T-helper 17 cell (primary cell): ENCODE measurements at regions not wholly inside any gene's neighbourhood (a gene's known extent, or its start where the extent isn't known, plus 50 kb on each side); places are given as distances from the start of the nearest gene placed in this dataset.
"Not testable (repeated sequence)": the region's sequence is repeated elsewhere in the genome, so short reads cannot be mapped to it uniquely, and the experiment has no call there.

Source experiments
- ATAC-seq: fragments of 150-1000 bp; cut with Tn5 transposase; 2 replicates; pipeline ENCODE4 v1.10.0; 2021; ENCODE audit warnings: mild to moderate bottlenecking, moderate library complexity
- DNase-seq, 3 donors: peaks; one replicate each; pipeline versions ENCODE4 v3.0.0 to v3.0.0-alpha.2; 2020 to 2021
- H3K9me3 ChIP-seq: one replicate; pipeline ENCODE4 v1.7.0; 2013; ENCODE audit warnings: low read length, mild to moderate bottlenecking; ENCODE audit not compliant: control insufficient read depth, poor library complexity, severe bottlenecking
- H3K27ac Mint-ChIP-seq: one replicate; pipeline ENCODE4 v1.8.0; 2022; ENCODE audit warnings: mild to moderate bottlenecking, moderate library complexity, mixed read lengths
- H3K27me3 Mint-ChIP-seq: one replicate; pipeline ENCODE4 v1.8.0; 2022; ENCODE audit warnings: mixed read lengths
- H3K36me3 Mint-ChIP-seq: one replicate; pipeline ENCODE4 v1.8.0; 2022; ENCODE audit warnings: low read depth, mixed read lengths
- H3K4me1 Mint-ChIP-seq: one replicate; pipeline ENCODE4 v1.8.0; 2022; ENCODE audit warnings: mild to moderate bottlenecking, mixed read lengths
- H3K4me3 Mint-ChIP-seq: one replicate; pipeline ENCODE4 v1.8.0; 2022; ENCODE audit warnings: mild to moderate bottlenecking, moderate library complexity, mixed read lengths

GRCh38 chr1:99539131-99539530, 106.8 kb upstream of the PALMD start:
- H3K9me3 ChIP-seq: no peaks in the 10 kb centered on the region
- Mint-ChIP-seq H3K27me3 (peaks cover 5% of the 10 kb centered on the region), H3K4me1 (peaks cover 2% of the 10 kb centered on the region), H3K36me3 (no peaks in the 10 kb centered on the region), H3K4me3 (no peak overlapping the region), H3K27ac (no peak overlapping the region)
- DNase-seq (no peak), ATAC-seq (no peak)

DNA sequence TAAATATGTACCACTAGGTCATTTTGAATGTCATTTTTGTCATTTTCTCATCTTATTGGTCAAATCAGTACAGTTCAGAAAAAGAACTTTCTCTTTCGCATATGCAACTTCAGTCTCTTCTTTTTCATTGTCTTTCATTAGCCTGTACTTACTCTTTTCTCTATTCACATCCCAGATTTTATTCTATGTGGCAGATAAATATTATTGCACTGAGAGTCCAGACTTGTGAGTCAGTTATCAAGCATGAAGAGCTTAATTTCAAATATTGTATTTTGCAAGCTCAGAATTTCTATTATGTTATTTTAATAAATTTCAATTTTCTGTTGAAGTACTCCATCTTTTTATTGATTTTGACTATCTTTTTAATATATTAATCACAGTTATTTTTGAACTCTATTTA, 105.2 kb upstream of the PALMD start:
- Mint-ChIP-seq H3K4me3 (no peak overlapping the region), H3K27me3 (peaks cover 7% of the 10 kb centered on the region), H3K27ac (no peak overlapping the region), H3K4me1 (peaks cover 4% of the 10 kb centered on the region), H3K36me3 (no peaks in the 10 kb centered on the region)
- H3K9me3 ChIP-seq: no peaks in the 10 kb centered on the region
- DNase-seq (no peak), ATAC-seq (no peak)

DNA sequence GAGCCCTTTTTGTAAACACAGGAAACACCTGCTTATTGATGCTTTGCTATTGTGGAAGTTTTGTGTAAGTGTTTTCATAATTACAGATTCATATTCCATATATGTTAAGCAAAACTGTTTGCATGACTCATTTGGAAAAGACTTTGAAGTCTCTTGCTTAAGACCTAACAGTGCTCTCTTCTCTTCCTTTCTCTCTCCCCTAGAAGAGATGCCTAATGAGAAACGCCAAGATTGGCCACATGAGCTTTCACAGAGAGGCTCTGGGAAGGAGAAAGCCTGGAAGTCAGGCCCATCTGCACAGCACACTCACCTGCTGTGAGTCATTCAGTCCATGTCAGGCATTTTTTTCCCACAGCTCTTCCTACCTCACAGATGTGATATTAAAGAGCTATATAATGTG, 101.6 kb upstream of the PALMD start:
- no peak overlapping the region for H3K27ac Mint-ChIP-seq
- no peaks in the 10 kb centered on the region for H3K9me3 ChIP-seq

DNA sequence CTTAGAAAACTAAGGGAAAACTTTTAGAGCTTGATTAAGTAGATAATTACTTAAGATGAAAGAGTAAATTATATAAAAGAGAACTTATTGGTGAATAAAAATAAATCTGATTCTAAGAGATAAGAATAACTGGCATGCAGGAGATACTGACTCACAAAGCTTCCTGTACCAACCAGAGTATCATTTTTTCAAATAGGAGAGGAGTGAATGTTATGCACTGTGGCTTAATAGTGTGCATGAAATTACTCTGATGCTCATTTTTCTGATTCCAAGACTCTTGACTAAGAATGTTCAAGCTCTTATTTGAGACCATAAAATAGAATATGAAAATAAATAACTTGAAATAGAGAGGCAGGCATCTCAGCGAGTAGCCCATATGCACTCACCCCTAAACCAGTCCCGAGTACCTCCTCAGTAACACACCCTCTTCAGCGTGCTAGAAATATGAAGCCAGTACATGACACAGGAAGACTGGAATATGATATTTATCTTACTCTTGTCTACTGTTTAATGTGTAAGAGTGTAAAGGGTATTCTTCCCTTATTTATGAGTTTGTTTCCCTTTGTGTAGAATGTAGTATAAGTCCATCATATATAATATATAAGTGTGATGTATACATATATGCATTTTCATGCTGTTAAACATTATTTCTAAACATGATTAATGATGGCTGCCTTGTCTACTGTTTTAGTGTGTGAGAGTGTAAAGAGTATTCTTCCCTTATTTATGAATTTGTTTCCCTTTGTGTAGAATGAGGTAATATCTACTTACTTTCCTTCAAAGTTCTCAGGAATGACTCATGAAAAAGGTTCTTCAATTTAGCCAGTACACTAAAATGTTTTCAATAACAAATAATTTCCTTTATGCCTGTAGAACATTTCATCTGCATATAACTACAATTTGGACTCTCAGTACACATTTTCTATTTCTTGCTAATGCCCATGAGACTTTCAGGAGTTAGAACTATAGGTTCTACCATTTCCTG, 99.2 kb upstream of the PALMD start:
- Mint-ChIP-seq H3K4me3 (no peak overlapping the region), H3K27ac (no peak overlapping the region), H3K4me1 (peaks cover 2% of the 10 kb centered on the region), H3K27me3 (peaks cover 25% of the 10 kb centered on the region), H3K36me3 (no peaks in the 10 kb centered on the region)
- no peaks in the 10 kb centered on the region for H3K9me3 ChIP-seq
- no peak for DNase-seq
- no peak for ATAC-seq

More for the DNA sequence above, 101.6 kb upstream of the PALMD start:
- Mint-ChIP-seq H3K36me3 (no peaks in the 10 kb centered on the region), H3K4me3 (no peak overlapping the region), H3K4me1 (peaks cover 4% of the 10 kb centered on the region), H3K27me3 (peaks cover 7% of the 10 kb centered on the region)
- DNase-seq (no peak), ATAC-seq (no peak)

- H3K4me3 Mint-ChIP-seq: no peak overlapping the region
- H3K9me3 ChIP-seq: no peaks in the 10 kb centered on the region
- H3K27ac Mint-ChIP-seq: no peak overlapping the region
- H3K4me1 Mint-ChIP-seq: peaks cover 2% of the 10 kb centered on the region
- ATAC-seq (no peak), DNase-seq (no peak)
- H3K36me3 Mint-ChIP-seq: no peaks in the 10 kb centered on the region
- H3K27me3 Mint-ChIP-seq: peaks cover 25% of the 10 kb centered on the region
Measured at GRCh38 chr1:99548943-99549605, 96.8 kb upstream of the PALMD start.

GRCh38 chr1:99550198-99550597, 95.7 kb upstream of the PALMD start:
- Mint-ChIP-seq H3K4me3 (no peak overlapping the region), H3K36me3 (no peaks in the 10 kb centered on the region), H3K4me1 (no peaks in the 10 kb centered on the region), H3K27ac (no peak overlapping the region), H3K27me3 (peaks cover 17% of the 10 kb centered on the region)
- DNase-seq (no peak), ATAC-seq (no peak)
- H3K9me3 ChIP-seq: no peaks in the 10 kb centered on the region

DNA sequence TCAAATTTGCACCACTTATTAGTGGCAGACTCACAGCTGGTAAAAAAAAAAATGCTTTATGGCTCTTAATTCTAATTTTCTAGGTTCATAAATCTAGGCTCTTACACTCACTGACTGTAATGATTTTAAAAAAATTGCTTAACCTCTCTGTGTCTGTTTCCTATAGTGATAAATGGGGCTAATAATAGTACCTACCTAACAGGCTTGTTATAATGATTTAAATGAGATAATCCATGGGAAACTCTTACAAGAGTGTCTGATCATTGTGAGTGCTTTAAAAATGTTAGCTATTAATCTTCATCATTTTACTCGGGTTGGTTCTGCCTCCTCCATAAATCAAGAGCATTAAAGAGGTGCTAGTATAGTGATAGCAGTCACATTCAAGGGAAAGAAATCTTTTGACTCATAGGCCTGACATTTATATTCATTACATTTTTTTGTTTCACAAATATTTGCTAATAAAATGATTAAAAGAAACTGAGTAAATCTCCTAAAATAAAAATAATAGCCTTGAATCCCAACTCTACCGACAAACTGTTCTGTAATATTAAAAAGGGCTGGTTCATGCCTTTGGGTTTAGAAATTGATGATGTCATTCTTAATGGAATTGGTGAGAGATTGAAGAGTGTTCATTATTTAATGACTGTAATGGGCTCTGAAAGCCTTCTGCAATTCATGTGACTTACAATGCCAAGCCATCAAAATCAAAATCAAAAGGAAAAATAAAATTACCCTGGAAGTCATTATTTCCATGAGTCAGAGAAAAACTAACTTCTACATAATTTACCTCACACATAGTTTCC, 93.9 kb upstream of the PALMD start:
- H3K9me3 ChIP-seq: no peaks in the 10 kb centered on the region
- Mint-ChIP-seq H3K36me3 (no peaks in the 10 kb centered on the region), H3K4me1 (no peaks in the 10 kb centered on the region), H3K4me3 (no peak overlapping the region), H3K27me3 (peaks cover 17% of the 10 kb centered on the region), H3K27ac (no peak overlapping the region)
- ATAC-seq (no peak), DNase-seq (no peak)

DNA sequence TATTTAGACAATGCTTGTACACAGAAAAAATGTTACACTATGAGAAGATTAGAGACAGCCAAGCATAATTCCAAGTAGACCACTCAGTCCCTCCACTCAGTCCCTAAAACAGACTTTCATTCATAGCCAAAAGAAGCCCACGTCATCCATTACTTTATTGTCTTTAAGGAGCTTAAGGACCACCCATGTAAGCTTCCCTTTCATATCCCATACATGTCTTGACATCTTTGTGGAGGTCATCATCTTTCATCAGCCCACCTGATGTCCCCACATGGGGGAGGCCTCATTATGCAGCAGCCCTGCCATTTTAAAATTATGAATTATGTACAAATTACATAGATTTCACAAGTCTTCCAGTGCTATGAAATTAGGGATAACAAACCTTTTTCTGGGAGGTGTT, 92.6 kb upstream of the PALMD start:
- H3K27ac Mint-ChIP-seq: no peak overlapping the region
- ATAC-seq: no peak

GRCh38 chr1:99553819-99554218, 92.1 kb upstream of the PALMD start:
- not testable (repeated sequence) for H3K27ac Mint-ChIP-seq, DNase-seq, ATAC-seq, H3K4me1 Mint-ChIP-seq, H3K36me3 Mint-ChIP-seq, H3K9me3 ChIP-seq, H3K4me3 Mint-ChIP-seq
- H3K27me3 Mint-ChIP-seq: peaks cover 17% of the 10 kb centered on the region

More for the DNA sequence above, 92.6 kb upstream of the PALMD start:
- Mint-ChIP-seq H3K27me3 (peaks cover 17% of the 10 kb centered on the region), H3K36me3 (no peaks in the 10 kb centered on the region), H3K4me1 (no peaks in the 10 kb centered on the region), H3K4me3 (no peak overlapping the region)
- H3K9me3 ChIP-seq: no peaks in the 10 kb centered on the region
- DNase-seq: no peak

DNA sequence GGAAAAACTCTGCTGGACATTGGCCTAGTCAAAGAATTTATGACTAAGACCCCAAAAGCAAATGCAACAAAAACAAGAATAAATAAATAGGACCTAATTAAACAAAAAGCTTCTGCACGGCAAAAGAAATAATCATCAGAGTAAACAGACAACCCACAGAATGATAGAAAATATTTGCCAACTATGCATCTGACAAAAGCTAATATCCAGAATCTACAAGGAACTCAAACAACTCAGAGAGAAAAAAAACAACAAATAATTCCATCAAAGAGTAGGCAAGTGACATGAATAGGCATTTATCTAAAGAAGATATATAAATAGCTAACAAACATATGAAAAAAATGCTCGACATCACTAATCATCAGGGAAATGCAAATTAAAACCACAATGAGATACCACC, 91.2 kb upstream of the PALMD start:
- DNase-seq (no peak), ATAC-seq (no peak)
- no peak overlapping the region for H3K4me3 Mint-ChIP-seq
- no peaks in the 10 kb centered on the region for H3K4me1 Mint-ChIP-seq
- H3K36me3 Mint-ChIP-seq: no peaks in the 10 kb centered on the region
- peaks cover 17% of the 10 kb centered on the region for H3K27me3 Mint-ChIP-seq
- H3K27ac Mint-ChIP-seq: no peak overlapping the region
- no peaks in the 10 kb centered on the region for H3K9me3 ChIP-seq

- Mint-ChIP-seq H3K4me1 (no peaks in the 10 kb centered on the region), H3K27ac (no peak overlapping the region), H3K4me3 (no peak overlapping the region), H3K27me3 (peaks cover 6% of the 10 kb centered on the region), H3K36me3 (no peaks in the 10 kb centered on the region)
- DNase-seq (no peak), ATAC-seq (no peak)
- H3K9me3 ChIP-seq: no peaks in the 10 kb centered on the region
Measured at GRCh38 chr1:99557546-99558202, 88.2 kb upstream of the PALMD start.

DNA sequence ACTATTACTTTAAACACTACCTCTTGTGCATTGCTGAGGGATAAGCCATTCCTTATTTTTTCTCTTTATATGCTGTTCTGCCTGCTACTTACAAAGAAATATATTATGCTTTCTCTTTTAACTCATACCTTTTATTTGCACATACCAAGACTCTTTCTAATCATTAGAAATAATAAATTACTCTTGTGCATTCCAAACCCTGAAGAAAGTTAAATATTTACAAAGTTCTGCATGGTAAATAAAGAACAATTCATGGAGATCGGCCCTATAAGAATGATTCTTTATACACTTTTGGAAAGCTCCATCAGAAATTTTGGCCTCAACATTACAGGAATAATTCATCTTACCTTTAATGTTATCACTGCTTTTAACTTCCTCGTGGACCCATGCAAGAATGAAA, 86.7 kb upstream of the PALMD start:
- no peak for DNase-seq
- H3K27me3 Mint-ChIP-seq: peaks cover 6% of the 10 kb centered on the region
- H3K4me3 Mint-ChIP-seq: no peak overlapping the region
- H3K9me3 ChIP-seq: no peaks in the 10 kb centered on the region
- no peaks in the 10 kb centered on the region for H3K36me3 Mint-ChIP-seq
- ATAC-seq: no peak
- H3K4me1 Mint-ChIP-seq: no peaks in the 10 kb centered on the region
- no peak overlapping the region for H3K27ac Mint-ChIP-seq
